OCI-LY7 (cell line): ENCODE measurements at regions not wholly inside any gene's neighbourhood (a gene's known extent, or its start where the extent isn't known, plus 50 kb on each side); places are given as distances from the start of the nearest gene placed in this dataset.

Source experiments
- BruUV-seq: library from RNA; stranded (reverse); fragments of 400-500 nt; replicated peaks from 2 replicates; lab custom pipeline; 2021; lab: Mats Ljungman, UMichigan
- CTCF ChIA-PET: fragments of 300-600 bp; sonication (Branson Sonifier 250); formaldehyde crosslinking; loops from one replicate; lab custom pipeline; 2022; ENCODE audit warnings: antibody characterized with exemption; ENCODE audit not compliant: unreplicated experiment; lab: Charles Lee
- POLR2A ChIA-PET: fragments of 300-600 bp; sonication (Branson Sonifier 250); formaldehyde crosslinking; loops from one replicate; lab custom pipeline; 2022; ENCODE audit warnings: antibody characterized with exemption; lab: Charles Lee
- DNase-seq: peaks from one replicate; pipeline ENCODE4 v3.0.0-alpha.2; 2015; ENCODE audit warnings: low spot score
- H2AFZ ChIP-seq: fragments of 200-600 bp; sonication (generic), shearing (Covaris generic); 2 replicates; pipeline ENCODE4 v1.6.1; 2014; ENCODE audit warnings: mild to moderate bottlenecking, antibody characterized with exemption, low read length, moderate library complexity
- H3K27ac ChIP-seq: fragments of 200-600 bp; sonication (generic); 2 replicates; pipeline ENCODE4 v1.5.1; 2014; ENCODE audit warnings: mixed run types, low read depth, mild to moderate bottlenecking, moderate library complexity, low read length, inconsistent platforms; ENCODE audit not compliant: poor library complexity, severe bottlenecking
- H3K36me3 ChIP-seq: fragments of 200-600 bp; sonication (generic); 2 replicates; pipeline ENCODE4 v1.6.1; 2014; ENCODE audit warnings: mild to moderate bottlenecking, antibody characterized with exemption, low read length, moderate library complexity, mixed read lengths; ENCODE audit not compliant: insufficient read depth
- H3K4me1 ChIP-seq: fragments of 200-600 bp; sonication (generic); 2 replicates; pipeline ENCODE4 v1.5.1; 2014; ENCODE audit warnings: mild to moderate bottlenecking, low read length; ENCODE audit not compliant: insufficient read depth, poor library complexity, severe bottlenecking
- H3K4me2 ChIP-seq: fragments of 200-600 bp; sonication (generic); 2 replicates; pipeline ENCODE4 v1.6.1; 2014; ENCODE audit warnings: mild to moderate bottlenecking, low read length
- H3K4me3 ChIP-seq: fragments of 200-600 bp; sonication (generic); 2 replicates; pipeline ENCODE4 v1.5.1; 2014; ENCODE audit warnings: mild to moderate bottlenecking, low read depth, low read length; ENCODE audit not compliant: poor library complexity, severe bottlenecking
- H3K79me2 ChIP-seq: fragments of 200-600 bp; sonication (generic); 2 replicates; pipeline ENCODE4 v1.6.1; 2016; ENCODE audit warnings: low read depth, mild to moderate bottlenecking, low read length, moderate library complexity, mixed read lengths; ENCODE audit not compliant: insufficient read depth
- H3K9me2 ChIP-seq: fragments of 200-600 bp; sonication (generic); 2 replicates; pipeline ENCODE4 v1.6.1; 2016; ENCODE audit warnings: mild to moderate bottlenecking, low read length, mixed read lengths; ENCODE audit not compliant: insufficient read depth
- H3K9me3 ChIP-seq: fragments of 200-600 bp; sonication (generic); 2 replicates; pipeline ENCODE4 v1.6.1; 2014; ENCODE audit warnings: mild to moderate bottlenecking, mixed run types, low read length, mixed read lengths
- H4K20me1 ChIP-seq: fragments of 200-600 bp; sonication (generic); 2 replicates; pipeline ENCODE4 v1.6.1; 2014; ENCODE audit warnings: mild to moderate bottlenecking, antibody characterized with exemption, low read length, moderate library complexity, mixed read lengths; ENCODE audit not compliant: insufficient read depth
- CTCF ChIP-seq: fragments of 200-600 bp; sonication (generic); conservative IDR thresholded peaks from 2 replicates; pipeline ENCODE4 v1.5.1; 2014; ENCODE audit warnings: mild to moderate bottlenecking, antibody characterized with exemption, low read length, moderate library complexity, mixed read lengths
- EZH2phosphoT487 ChIP-seq: fragments of 200-600 bp; sonication (generic); IDR thresholded peaks from 2 replicates; pipeline ENCODE4 v1.6.1; 2018; ENCODE audit warnings: low read depth, borderline replicate concordance, mild to moderate bottlenecking, mixed run types, antibody characterized with exemption, low read length, moderate library complexity, mixed read lengths
- intact Hi-C: fragments of 100-400 bp; cut with micrococcal nuclease; formaldehyde crosslinking; loops from one replicate; pipeline ENCODE4 v1.10.0; 2022; ENCODE audit not compliant: unreplicated experiment

DNA sequence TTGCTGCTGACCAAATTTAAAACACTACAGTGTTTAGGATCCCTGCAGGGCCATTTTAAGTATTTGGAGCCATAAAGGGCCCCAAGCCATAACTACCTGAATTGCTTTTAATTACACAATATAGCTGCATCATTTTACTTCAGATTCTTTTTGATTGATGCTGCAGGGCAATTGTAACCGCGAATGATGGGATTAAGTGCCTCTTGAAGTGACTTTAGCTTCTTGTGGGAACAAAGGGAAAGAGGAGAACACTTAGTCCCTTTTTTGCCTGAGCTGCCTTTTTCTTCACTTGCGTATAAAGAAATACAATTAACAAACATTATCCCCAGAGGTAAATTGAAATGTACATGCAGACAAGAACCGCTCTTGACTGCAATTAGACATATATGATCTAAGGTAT, 228.5 kb downstream of the ZIC5 start:
- no peak for DNase-seq
- POLR2A ChIA-PET: no interaction called here

GRCh38 chr13:99741960-99742359, 229.6 kb downstream of the ZIC5 start:
- Histone ChIP-seq H2AFZ (no peak overlapping the region), H3K27ac (no peak overlapping the region), H3K36me3 (no peaks in the 10 kb centered on the region), H3K4me1 (no peaks in the 10 kb centered on the region), H3K4me2 (no peak overlapping the region), H3K79me2 (no peaks in the 10 kb centered on the region), H4K20me1 (no peaks in the 10 kb centered on the region), H3K4me3 (no peak overlapping the region), H3K9me2 (no peaks in the 10 kb centered on the region), H3K9me3 (no peaks in the 10 kb centered on the region)
- BruUV-seq: no TSS peak
- DNase-seq: no peak
- CTCF ChIA-PET: no interaction called here
- POLR2A ChIA-PET: interaction anchor here (0.9 kb wide), 1 partner anchor 9 kb away, joined by 3 read pairs; no protein-coding TSS in a partner anchor
- TF ChIP-seq EZH2phosphoT487 (no peak), CTCF (no peak)
- intact Hi-C loops: no loop called here

More for the DNA sequence above, 228.5 kb downstream of the ZIC5 start:
- Histone ChIP-seq H4K20me1 (no peaks in the 10 kb centered on the region), H3K79me2 (no peaks in the 10 kb centered on the region), H3K36me3 (no peaks in the 10 kb centered on the region), H3K9me2 (no peaks in the 10 kb centered on the region), H3K4me3 (no peak overlapping the region), H3K4me2 (no peak overlapping the region), H2AFZ (no peak overlapping the region), H3K4me1 (no peaks in the 10 kb centered on the region), H3K27ac (no peak overlapping the region), H3K9me3 (no peaks in the 10 kb centered on the region)
- TF ChIP-seq CTCF (no peak), EZH2phosphoT487 (no peak)
- CTCF ChIA-PET: no interaction called here
- no TSS peak for BruUV-seq
- intact Hi-C loops: no loop called here

DNA sequence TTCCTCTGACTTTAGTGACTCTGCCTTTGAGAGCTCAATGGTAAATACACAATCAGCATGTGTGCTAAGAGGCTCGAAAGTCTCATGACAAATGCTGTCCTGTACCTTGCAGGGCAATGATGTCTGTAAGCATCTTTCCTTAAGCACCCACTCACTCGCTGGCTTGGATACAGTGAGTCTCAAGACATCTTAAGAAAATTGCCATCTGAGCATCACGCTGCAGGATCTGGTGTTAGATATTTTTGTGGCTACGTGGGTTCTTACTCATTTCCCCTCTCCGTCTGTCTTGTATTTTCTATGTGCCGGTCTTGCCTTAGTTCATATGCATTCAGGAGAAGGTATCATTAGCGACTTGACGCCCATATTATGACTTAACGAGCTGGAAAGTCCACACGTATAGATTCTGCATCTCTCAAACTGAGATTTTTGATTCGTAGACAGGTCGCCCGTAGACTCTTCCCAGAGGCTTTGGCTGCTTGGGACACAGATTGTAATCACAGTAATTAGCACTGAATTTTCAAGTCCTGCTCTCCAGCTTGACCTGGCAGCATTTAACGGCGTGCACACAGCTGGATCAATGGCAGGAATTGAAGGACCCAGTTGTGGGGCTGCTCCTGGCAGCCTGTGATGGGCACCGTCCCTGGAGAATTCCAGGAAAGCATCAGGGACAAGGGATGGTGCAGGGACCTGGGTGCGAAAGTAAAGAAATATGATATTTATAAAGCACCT, 231.2 kb downstream of the ZIC5 start:
- POLR2A ChIA-PET: no interaction called here
- H2AFZ ChIP-seq: no peak overlapping the region
- H4K20me1 ChIP-seq: no peaks in the 10 kb centered on the region

More for the DNA sequence above, 231.2 kb downstream of the ZIC5 start:
- no peaks in the 10 kb centered on the region for H3K9me2 ChIP-seq
- no peaks in the 10 kb centered on the region for H3K9me3 ChIP-seq
- intact Hi-C loops: no loop called here
- DNase-seq: no peak
- no peaks in the 10 kb centered on the region for H3K36me3 ChIP-seq
- no peaks in the 10 kb centered on the region for H3K79me2 ChIP-seq
- CTCF ChIA-PET: interaction anchor here (0.6 kb wide), 1 partner anchor 514 kb away, joined by 3 read pairs; no protein-coding TSS in a partner anchor
- no peaks in the 10 kb centered on the region for H3K4me1 ChIP-seq
- TF ChIP-seq CTCF (no peak), EZH2phosphoT487 (no peak)
- H3K4me2 ChIP-seq: no peak overlapping the region
- BruUV-seq: no TSS peak
- no peak overlapping the region for H3K27ac ChIP-seq
- H3K4me3 ChIP-seq: no peak overlapping the region
